ENCODE measurements at regions not wholly inside any gene's neighbourhood (a gene's known extent, or its start where the extent isn't known, plus 50 kb on each side); places are given as distances from the start of the nearest gene placed in this dataset.

DNA sequence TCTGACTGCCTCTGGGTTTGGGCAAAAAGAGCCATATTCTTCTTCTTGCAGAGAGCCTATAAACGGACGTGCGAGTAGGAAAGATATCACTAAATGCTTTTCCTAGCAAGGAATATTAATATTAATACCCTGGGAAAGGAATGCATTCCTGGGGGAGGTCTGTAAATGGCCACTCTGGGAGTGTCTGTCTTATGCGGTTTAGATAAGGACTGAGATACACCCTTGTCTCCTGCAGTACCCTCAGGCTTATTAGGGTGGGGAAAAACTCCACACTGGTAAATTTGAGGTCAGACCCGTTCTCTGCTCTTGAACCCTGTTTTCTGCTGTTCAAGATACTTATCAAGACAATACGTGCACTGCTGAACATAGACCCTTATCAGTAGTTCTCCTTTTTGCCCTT lies 763.8 kb downstream of the SLITRK5 start:
- DNase-seq (ENCODE audit: insufficient read length, low spot score, missing footprints), result no peak
- Histone ChIP-seq H3K4me3 (ENCODE audit: insufficient read depth, low read length) (no peak overlapping the region), H4K20me1 (ENCODE audit: insufficient read depth, low read length) (no peaks in the 10 kb centered on the region), H2AFZ (ENCODE audit: low read length) (no peak overlapping the region), H3K27ac (ENCODE audit: low read depth, low read length) (no peak overlapping the region), H3K36me3 (ENCODE audit: insufficient read depth, low read length) (no peaks in the 10 kb centered on the region), H3K79me2 (ENCODE audit: insufficient read depth, low read length) (no peaks in the 10 kb centered on the region), H3K27me3 (ENCODE audit: insufficient read depth, low read length) (no peaks in the 10 kb centered on the region), H3K4me2 (ENCODE audit: insufficient read depth, low read length) (no peak overlapping the region), H3K4me1 (ENCODE audit: insufficient read depth, low read length) (no peaks in the 10 kb centered on the region), H3K9me3 (ENCODE audit: low read depth, low read length) (no peaks in the 10 kb centered on the region)
- TF ChIP-seq, protein P1, sequence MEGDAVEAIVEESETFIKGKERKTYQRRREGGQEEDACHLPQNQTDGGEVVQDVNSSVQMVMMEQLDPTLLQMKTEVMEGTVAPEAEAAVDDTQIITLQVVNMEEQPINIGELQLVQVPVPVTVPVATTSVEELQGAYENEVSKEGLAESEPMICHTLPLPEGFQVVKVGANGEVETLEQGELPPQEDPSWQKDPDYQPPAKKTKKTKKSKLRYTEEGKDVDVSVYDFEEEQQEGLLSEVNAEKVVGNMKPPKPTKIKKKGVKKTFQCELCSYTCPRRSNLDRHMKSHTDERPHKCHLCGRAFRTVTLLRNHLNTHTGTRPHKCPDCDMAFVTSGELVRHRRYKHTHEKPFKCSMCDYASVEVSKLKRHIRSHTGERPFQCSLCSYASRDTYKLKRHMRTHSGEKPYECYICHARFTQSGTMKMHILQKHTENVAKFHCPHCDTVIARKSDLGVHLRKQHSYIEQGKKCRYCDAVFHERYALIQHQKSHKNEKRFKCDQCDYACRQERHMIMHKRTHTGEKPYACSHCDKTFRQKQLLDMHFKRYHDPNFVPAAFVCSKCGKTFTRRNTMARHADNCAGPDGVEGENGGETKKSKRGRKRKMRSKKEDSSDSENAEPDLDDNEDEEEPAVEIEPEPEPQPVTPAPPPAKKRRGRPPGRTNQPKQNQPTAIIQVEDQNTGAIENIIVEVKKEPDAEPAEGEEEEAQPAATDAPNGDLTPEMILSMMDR (IDR thresholded peaks at IDR 0.05; ENCODE audit: extremely low read depth, low read depth, low read length), result no peak

DNA sequence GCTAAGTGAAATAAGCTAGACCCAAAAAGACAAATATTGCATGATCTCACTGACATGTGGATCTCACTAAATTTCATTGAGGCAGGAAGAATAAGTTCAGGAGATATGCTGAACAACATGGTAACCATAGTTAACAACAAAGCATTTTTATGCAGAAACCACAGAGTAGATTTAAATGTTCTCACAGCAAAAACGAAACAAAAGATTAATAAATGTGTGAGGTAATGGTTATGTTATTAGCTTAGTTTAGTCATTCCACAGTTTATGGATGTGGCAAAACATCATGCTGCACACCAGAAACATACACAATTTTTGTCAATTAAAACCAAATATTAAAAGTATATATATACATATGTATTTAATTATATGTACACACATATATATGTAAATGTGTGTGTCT lies 765.8 kb downstream of the SLITRK5 start:
- no peak overlapping the region for H3K4me2 ChIP-seq (ENCODE audit: insufficient read depth, low read length)
- H3K27me3 ChIP-seq (ENCODE audit: insufficient read depth, low read length), result no peaks in the 10 kb centered on the region

DNA sequence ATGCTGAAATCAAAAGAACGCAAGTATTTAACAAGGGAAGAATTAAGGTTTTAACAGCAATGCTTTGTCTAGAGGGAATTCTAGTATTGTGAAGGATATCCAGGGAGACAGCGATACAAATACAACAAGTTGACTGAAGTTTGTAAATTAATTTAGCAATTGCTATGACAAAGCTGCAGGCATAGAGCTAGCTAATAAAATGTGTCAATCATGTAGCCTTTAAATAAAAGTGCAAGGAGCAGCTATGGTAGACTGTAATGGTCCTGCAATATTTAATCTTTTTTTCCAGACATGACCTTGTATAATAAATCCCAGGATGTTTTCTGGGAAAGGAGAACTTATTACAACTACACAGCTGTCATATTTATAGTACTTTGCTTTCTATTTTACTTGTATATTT lies 779.3 kb downstream of the SLITRK5 start:
- H3K27me3 ChIP-seq (ENCODE audit: insufficient read depth, low read length), result no peaks in the 10 kb centered on the region
- H3K4me2 ChIP-seq (ENCODE audit: insufficient read depth, low read length), result no peak overlapping the region
- H3K27ac ChIP-seq (ENCODE audit: low read depth, low read length), result no peak overlapping the region
- H4K20me1 ChIP-seq (ENCODE audit: insufficient read depth, low read length), result no peaks in the 10 kb centered on the region
- TF ChIP-seq, protein P1 (IDR thresholded peaks at IDR 0.05; ENCODE audit: extremely low read depth, low read depth, low read length), result no peak
- H3K4me3 ChIP-seq (ENCODE audit: insufficient read depth, low read length), result no peak overlapping the region
- peaks cover 3% of the 10 kb centered on the region for H3K9me3 ChIP-seq (ENCODE audit: low read depth, low read length)
- DNase-seq (ENCODE audit: insufficient read length, low spot score, missing footprints), result no peak
- no peak overlapping the region for H2AFZ ChIP-seq (ENCODE audit: low read length)
- no peaks in the 10 kb centered on the region for H3K36me3 ChIP-seq (ENCODE audit: insufficient read depth, low read length)
- no peaks in the 10 kb centered on the region for H3K4me1 ChIP-seq (ENCODE audit: insufficient read depth, low read length)
- no peaks in the 10 kb centered on the region for H3K79me2 ChIP-seq (ENCODE audit: insufficient read depth, low read length)

More for the DNA sequence above, 765.8 kb downstream of the SLITRK5 start:
- TF ChIP-seq, protein P1 (IDR thresholded peaks at IDR 0.05; ENCODE audit: extremely low read depth, low read depth, low read length), result no peak
- DNase-seq (ENCODE audit: insufficient read length, low spot score, missing footprints), result no peak
- Histone ChIP-seq H2AFZ (ENCODE audit: low read length) (no peak overlapping the region), H3K9me3 (ENCODE audit: low read depth, low read length) (no peaks in the 10 kb centered on the region), H4K20me1 (ENCODE audit: insufficient read depth, low read length) (no peaks in the 10 kb centered on the region), H3K4me3 (ENCODE audit: insufficient read depth, low read length) (no peak overlapping the region), H3K27ac (ENCODE audit: low read depth, low read length) (no peak overlapping the region), H3K79me2 (ENCODE audit: insufficient read depth, low read length) (no peaks in the 10 kb centered on the region), H3K4me1 (ENCODE audit: insufficient read depth, low read length) (no peaks in the 10 kb centered on the region), H3K36me3 (ENCODE audit: insufficient read depth, low read length) (no peaks in the 10 kb centered on the region)

DNA sequence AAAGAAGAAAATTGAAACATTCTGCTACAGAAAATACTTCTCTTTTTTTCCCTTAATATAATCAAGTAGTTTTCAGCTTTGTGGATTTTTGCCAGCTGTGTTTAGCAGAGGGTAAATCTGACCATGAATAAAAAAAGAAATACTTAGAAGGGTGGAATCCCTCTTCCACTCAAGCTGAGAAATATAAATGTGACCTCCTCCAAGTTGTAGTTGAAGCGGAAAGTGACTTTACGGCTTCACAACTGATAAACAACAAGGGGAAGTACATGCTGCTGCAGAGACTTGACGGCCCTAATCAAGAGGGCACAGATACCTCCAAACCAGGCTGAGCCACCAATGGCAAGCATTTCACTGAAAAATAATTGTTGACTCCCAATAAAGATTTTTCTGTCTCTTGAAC lies 785.0 kb downstream of the SLITRK5 start:
- H3K27ac ChIP-seq (ENCODE audit: low read depth, low read length), result no peak overlapping the region
- H3K36me3 ChIP-seq (ENCODE audit: insufficient read depth, low read length), result no peaks in the 10 kb centered on the region
- TF ChIP-seq, protein P1 (IDR thresholded peaks at IDR 0.05; ENCODE audit: extremely low read depth, low read depth, low read length), result no peak
- H3K27me3 ChIP-seq (ENCODE audit: insufficient read depth, low read length), result no peaks in the 10 kb centered on the region
- no peak overlapping the region for H3K4me3 ChIP-seq (ENCODE audit: insufficient read depth, low read length)
- H3K4me1 ChIP-seq (ENCODE audit: insufficient read depth, low read length), result no peaks in the 10 kb centered on the region
- H3K4me2 ChIP-seq (ENCODE audit: insufficient read depth, low read length), result no peak overlapping the region
- no peaks in the 10 kb centered on the region for H3K79me2 ChIP-seq (ENCODE audit: insufficient read depth, low read length)
- H4K20me1 ChIP-seq (ENCODE audit: insufficient read depth, low read length), result no peaks in the 10 kb centered on the region
- no peak overlapping the region for H2AFZ ChIP-seq (ENCODE audit: low read length)
- no peak for DNase-seq (ENCODE audit: insufficient read length, low spot score, missing footprints)
- H3K9me3 ChIP-seq (ENCODE audit: low read depth, low read length), result peaks cover 3% of the 10 kb centered on the region

Measured in osteoblast (primary cell).